HG03095 (cell line): ENCODE measurements at regions not wholly inside any gene's neighbourhood (a gene's known extent, or its start where the extent isn't known, plus 50 kb on each side); places are given as distances from the start of the nearest gene placed in this dataset.
"Not testable (repeated sequence)": the region's sequence is repeated elsewhere in the genome, so short reads cannot be mapped to it uniquely, and the experiment has no call there.

ENCODE experiments used
- ATAC-seq: cut with Tn5 transposase; IDR thresholded peaks from one replicate; pipeline ENCODE4 v1.9.1; 2021; ENCODE audit warnings: moderate library complexity; ENCODE audit not compliant: unreplicated experiment

GRCh38 chr2:134063916-134064315, 190.0 kb upstream of the MGAT5 start:
- ATAC-seq: not testable (repeated sequence)

GRCh38 chr2:134070281-134070741, 183.6 kb upstream of the MGAT5 start:
- ATAC-seq: no peak

GRCh38 chr2:134072341-134072740, 181.5 kb upstream of the MGAT5 start:
- no peak for ATAC-seq

- ATAC-seq: no peak
These were observed 180.8 kb upstream of the MGAT5 start for GRCh38 chr2:134073023-134073422.

- no peak for ATAC-seq
These were observed 179.3 kb upstream of the MGAT5 start for GRCh38 chr2:134074619-134075018.

- ATAC-seq: no peak
These were observed 178.7 kb upstream of the MGAT5 start for GRCh38 chr2:134075204-134075603.

- no peak for ATAC-seq
These were observed 175.5 kb upstream of the MGAT5 start for GRCh38 chr2:134078354-134078753.

- peak; percentile 86 for ATAC-seq
These were observed 174.5 kb upstream of the MGAT5 start for GRCh38 chr2:134079373-134079772.

- ATAC-seq: no peak
These were observed 173.3 kb upstream of the MGAT5 start for GRCh38 chr2:134080386-134081089.

- no peak for ATAC-seq
These were observed 172.5 kb upstream of the MGAT5 start for GRCh38 chr2:134081238-134081938.

- ATAC-seq: no peak
These were observed 170.3 kb upstream of the MGAT5 start for GRCh38 chr2:134083548-134083947.

- ATAC-seq: no peak
These were observed 167.2 kb upstream of the MGAT5 start for GRCh38 chr2:134086594-134087219.

GRCh38 chr2:134087371-134087921, 166.4 kb upstream of the MGAT5 start:
- peak; percentile 73 for ATAC-seq

GRCh38 chr2:134089454-134089853, 164.4 kb upstream of the MGAT5 start:
- no peak for ATAC-seq

GRCh38 chr2:134097740-134098139, 156.1 kb upstream of the MGAT5 start:
- no peak for ATAC-seq

- no peak for ATAC-seq
These were observed 155.6 kb upstream of the MGAT5 start for GRCh38 chr2:134098321-134098720.

- ATAC-seq: no peak
These were observed 154.6 kb upstream of the MGAT5 start for GRCh38 chr2:134099273-134099672.

GRCh38 chr2:134103196-134103595, 150.7 kb upstream of the MGAT5 start:
- no peak for ATAC-seq

- ATAC-seq: no peak
These were observed 149.1 kb upstream of the MGAT5 start for GRCh38 chr2:134104754-134105153.

GRCh38 chr2:134107402-134107801, 146.5 kb upstream of the MGAT5 start:
- no peak for ATAC-seq

GRCh38 chr2:134108113-134108512, 145.8 kb upstream of the MGAT5 start:
- ATAC-seq: no peak

- ATAC-seq: no peak
These were observed 144.6 kb upstream of the MGAT5 start for GRCh38 chr2:134109246-134109645.
